HT1080 (cell line): ENCODE measurements at regions not wholly inside any gene's neighbourhood (a gene's known extent, or its start where the extent isn't known, plus 50 kb on each side); places are given as distances from the start of the nearest gene placed in this dataset.

Experiments
- DNase-seq: peaks from one replicate; pipeline ENCODE4 v3.0.0-alpha.2; 2015; ENCODE audit warnings: low read depth

DNA sequence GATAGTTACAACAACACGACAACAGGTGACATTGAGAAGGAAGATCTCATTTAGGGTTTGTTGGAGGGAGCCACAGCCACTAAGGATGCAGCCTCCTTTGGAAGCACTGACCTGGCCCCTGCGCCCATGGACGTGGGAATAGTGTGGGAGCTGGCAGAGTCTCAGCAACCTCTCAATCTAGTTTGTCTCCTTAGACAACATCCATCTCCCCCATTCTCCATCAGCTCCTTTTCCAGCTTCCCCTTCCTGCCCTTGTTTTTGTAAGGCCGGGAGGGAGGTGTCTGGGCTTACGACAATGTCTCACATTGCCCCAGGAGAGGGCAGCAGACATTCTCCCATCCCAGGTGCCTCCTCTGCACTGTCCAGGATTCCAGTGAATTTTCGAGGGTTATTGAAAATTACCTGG, 170.2 kb upstream of the PZP start:
- peak; percentile 37 for DNase-seq

- no peak for DNase-seq
Measured at GRCh38 chr12:9372202-9372601, 164.0 kb upstream of the PZP start.

DNA sequence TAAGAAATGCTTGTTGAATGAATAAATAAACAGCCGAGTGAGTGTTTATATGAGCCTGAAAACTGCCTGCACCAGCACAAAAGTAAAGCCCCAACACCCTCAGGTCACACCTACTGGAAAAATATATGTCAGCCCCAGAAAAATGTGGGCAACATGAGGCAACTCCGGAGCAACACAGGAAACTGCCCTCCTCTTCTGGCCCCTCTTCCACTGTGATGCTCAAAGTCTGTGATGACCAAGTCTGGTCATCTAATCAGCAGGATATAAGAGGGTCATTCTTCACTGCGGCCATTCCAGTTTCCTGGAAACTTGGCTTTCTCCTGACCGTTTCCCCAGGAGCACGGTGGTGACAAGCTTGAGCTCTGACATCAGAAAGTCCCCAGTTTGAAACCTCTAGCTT, 159.6 kb upstream of the PZP start:
- no peak for DNase-seq

DNA sequence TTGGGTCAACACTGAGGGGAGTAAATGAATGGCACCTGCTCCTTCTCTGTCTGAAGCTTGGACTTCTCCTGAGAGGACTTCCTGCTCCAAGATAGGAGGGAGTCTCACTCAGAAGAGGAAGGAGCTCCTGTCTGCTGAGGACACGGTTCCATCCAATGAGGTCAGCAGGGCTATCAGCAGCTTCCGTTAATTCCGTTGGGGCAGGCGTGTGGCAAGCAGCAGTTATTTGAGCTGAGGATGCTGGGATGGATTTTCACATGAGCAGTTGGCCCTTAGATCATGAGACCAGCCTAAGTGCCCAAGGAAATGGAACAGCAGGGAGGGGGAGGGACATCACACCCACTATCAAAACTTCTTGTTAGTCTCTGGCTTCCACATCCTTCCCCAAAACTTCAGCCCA, 159.0 kb upstream of the PZP start:
- DNase-seq, result no peak

DNA sequence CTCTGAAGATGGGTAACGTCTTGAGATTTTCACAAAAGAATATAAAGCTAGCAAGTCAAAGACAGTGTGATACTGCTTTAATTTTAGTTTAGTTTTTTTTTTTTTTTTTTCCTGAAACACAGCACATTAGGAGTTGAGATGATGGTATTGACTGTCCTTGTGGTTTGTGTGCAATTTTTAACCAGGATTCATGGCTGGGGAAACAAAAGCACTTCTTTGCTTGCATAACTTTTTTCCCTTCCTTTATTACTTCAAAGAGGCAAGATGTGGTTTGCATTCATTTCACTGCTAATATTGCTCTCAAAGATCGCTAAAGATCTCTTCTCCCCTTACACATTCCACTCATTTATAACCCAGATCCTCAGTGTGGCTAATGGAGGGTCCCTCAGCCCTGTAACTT, 157.1 kb upstream of the PZP start:
- DNase-seq, result no peak

GRCh38 chr12:9364224-9365176, 156.3 kb upstream of the PZP start:
- peak; percentile 86 for DNase-seq

- DNase-seq, result peak; percentile 11
Measured at GRCh38 chr12:9363145-9363544, 154.9 kb upstream of the PZP start.

- no peak for DNase-seq
Measured at GRCh38 chr12:9361879-9362326, 153.7 kb upstream of the PZP start.

DNA sequence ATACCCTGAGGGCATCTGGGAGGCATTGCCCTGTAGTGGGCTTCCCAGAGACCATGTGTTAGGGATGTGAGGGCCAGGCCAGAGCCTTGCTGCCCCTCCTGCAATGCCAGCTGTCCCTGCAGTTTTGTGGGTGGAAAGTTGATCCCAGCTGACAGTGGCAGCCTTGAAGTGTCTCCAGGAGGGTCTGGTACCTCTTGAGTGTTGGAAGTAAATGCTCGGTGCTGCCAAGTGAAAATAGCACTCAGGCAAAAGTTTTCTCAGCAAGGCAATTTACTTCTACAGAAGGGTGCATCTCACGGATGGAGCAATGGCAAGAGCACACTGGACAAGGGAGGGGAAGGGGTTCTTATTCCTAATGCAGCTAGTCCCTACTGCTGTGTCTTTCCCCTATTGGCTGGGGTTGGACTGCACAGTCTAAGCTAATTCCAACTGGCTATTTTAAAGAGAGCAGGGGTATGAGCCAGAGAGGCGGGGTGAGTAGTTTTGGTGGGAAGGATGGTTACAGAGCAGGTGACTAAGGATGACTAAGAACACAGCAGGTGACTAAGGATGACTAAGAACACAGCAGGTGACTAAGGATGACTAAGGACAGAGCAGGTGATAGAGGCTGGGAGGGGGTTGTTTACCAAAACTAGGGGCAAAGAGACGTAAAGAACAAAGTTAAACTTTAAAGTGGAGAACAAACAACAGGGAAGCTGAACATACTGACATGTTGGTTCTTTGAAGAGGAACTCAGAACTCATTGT, 146.0 kb upstream of the PZP start:
- peak; percentile 64 for DNase-seq

DNA sequence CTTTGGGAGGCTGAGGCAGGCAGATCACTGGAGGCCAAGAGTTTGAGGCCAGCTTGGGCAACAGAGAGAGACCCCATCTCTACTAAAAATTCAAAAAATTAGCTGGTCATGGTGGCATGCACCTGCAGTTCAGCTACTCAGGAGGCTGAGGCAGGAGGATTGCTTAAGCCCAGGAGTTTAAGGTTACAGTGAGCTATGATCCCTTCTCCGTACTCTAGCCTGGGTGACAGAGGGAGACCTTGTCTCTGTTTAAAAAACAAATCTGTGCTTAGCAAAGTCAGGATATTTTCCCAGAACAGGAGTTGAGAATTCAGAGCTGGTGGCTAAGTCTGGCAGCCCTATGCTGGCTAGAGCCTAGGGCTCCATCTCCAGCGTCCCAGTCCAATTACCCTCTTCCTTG, 142.9 kb upstream of the PZP start:
- DNase-seq, result no peak

DNA sequence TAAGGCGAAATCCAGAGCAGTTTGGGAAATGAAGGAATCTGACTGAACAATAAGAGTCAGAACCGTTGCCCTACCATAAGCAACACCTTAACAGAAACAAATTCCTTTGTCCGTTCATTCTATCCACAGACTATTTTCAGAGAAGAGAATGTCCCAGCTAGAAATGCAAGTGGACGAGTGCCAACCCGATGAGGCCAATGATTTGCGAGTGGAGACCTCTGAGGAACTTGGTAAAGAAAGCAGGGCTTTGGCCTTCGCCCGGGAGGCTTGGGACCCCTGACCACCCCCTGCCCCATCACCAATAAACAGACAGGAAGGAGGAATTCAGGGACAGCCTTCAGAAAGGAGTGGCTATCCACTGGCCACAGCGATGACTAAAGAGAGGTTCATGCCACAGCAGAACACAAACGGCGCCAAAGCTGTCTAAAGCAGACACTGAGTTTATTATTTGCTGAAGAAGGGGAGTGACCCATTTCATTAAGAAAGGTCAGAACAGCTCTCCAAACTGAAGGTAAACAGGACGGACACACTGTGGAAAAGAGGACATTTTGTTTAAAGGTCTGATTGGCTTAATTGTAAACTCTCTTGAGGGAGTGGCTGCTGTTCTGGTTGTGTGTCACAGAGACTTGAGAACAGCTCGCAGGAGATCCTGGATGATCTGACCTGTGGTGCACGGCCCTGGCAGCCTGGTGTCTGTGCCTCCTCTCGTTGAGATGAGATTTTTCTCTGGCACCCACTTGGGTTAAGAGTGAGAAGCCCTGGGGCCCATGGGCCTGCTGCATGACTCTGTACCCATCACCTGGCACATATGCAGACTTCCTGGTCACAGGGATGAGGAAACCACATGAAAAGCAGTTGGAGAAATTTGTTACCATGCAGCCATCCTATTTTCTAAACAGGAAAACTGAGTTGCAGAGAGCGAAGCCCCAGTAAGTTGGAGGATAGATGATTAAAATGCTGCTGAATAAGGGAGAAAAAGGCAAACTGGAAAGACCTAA, 142.0 kb upstream of the PZP start:
- DNase-seq, result peak; percentile 57

DNA sequence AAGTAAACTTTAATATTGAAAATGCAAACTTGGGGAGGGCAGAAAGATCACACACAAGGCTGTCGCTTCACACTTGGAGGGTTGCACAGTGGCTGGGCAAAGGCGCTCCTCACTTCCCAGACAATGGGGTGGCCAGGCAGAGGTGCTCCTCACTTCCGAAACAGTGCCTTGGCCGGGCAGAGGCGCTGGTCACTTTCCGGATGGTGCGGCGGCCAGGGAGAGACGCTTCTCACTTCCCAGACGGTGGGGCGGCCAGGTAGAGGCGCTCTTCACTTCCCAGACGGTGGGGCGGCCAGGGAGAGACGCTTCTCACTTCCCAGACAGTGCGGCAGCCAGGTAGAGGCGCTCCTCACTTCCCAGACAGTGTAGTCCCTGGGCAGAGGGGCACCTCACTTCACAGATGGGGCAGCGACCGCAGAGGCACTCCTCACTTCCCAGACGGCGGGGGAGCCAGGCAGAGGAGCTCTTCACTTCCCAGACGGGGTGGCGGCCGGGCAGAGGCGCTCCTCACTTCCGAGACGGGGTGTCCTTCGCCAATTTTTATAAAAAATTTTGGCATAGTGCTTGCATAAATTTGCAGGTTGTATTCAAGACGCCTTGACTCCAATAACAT, 140.8 kb upstream of the PZP start:
- no peak for DNase-seq

GRCh38 chr12:9347328-9348127, 139.3 kb upstream of the PZP start:
- peak; percentile 58 for DNase-seq

GRCh38 chr12:9346866-9347327, 138.7 kb upstream of the PZP start:
- DNase-seq, result no peak

DNA sequence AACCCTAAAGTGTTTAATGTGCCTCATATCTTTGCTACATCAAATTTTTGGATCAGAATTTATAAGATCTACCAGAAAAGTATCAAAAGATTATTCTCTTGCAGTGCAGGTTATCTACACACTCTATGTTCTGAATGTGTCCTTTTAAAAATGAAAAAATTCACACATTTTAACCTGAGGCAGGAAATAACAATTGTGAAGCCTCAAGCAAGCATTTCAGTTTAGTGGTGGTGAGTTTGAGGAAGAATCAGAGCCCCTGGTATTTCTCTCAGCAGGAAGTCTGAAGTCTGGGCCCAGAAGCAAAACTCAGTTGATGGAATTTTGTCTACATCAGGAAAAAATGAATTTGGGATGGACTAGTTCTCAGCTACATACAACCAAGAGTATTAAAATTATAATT, 137.0 kb upstream of the PZP start:
- DNase-seq, result no peak

DNA sequence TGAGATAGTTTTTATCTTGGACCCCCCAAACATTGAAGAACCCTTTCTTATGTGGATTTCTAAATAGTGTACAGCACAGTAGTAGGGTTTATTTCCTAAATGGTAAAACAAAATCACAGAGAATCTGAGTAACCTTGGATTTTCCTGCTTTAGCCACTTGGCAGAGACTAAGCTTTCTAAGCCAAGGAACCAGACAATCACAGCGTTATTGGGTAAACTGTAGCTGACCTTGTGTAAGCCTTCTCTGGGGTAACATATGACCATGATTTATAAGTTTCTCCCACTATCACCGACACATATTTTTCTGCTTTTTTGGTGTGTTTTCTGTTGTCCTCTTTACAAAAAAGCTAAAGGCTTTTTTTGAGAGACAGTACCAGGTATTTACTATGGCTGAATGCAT, 136.3 kb upstream of the PZP start:
- no peak for DNase-seq

- no peak for DNase-seq
Measured at GRCh38 chr12:9343731-9344130, 135.5 kb upstream of the PZP start.

DNA sequence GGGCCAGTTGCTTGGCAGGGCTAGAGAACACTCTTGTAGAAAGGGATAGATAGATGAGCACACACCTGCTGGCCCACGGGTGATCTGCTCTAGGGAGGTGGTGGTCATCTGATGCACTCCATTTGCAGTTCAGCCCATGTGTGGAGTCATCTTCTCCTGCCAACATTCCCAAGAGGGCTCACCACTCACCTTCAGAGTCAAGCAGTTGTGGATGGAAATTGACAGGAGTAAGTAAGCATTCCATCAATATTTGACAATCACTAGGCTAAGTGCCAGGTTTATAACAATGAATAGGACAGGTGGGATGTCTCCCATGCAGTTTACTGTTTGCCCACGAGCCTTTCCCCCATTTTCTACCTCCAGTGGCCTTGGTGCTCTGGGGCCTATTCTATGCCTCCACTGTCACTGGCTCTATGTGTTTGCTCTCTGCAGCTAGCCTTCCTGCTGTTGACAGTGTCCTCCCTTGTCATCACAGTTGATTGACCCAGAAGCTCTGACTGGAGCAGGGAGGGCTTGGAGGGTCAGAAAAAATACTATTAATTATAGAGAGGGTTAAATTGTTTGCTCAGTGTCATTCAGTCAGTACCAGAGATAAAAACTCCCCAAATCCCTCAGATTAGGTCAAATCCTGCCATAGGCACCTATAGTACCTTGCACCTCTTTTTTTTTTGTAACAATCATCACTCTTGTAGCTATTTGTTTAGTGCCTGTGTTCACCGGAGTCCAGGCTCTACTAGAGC, 134.6 kb upstream of the PZP start:
- DNase-seq, result no peak

DNA sequence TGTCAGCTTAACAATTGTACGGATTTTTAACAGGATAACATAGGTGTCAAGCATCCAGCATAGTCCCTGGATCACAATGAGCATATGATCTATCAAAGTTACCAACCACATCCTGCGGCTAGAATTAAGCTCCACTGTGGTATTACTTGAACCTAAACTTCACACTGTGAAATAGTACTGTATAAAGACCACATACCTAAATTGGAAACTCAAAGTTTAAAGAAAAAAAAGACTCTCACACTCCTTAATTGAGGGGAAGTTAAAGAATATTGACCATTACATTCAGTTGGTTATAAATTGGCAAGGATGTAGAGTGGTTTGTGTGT, 133.0 kb upstream of the PZP start:
- DNase-seq, result no peak
